Endothelial cell of umbilical vein (primary cell): ENCODE measurements at regions not wholly inside any gene's neighbourhood (a gene's known extent, or its start where the extent isn't known, plus 50 kb on each side); places are given as distances from the start of the nearest gene placed in this dataset.

Experiments
- BruUV-seq: library from RNA; stranded (reverse); fragments of 400-500 nt; replicated peaks from 2 replicates; lab custom pipeline; 2021; lab: Mats Ljungman, UMichigan
- CTCF ChIA-PET: fragments of 300-600, 350-600 bp; sonication (Branson Sonifier 250); formaldehyde crosslinking; loops from one replicate; lab custom pipeline; 2021; ENCODE audit warnings: antibody characterized with exemption, inconsistent platforms; lab: Charles Lee
- POLR2A ChIA-PET: fragments of 300-600, 350-600 bp; sonication (Branson Sonifier 250); formaldehyde crosslinking; loops from one replicate; lab custom pipeline; 2021; ENCODE audit warnings: antibody characterized with exemption, inconsistent platforms; lab: Charles Lee
- DNase-seq: peaks from one replicate; pipeline ENCODE4 v3.0.0-alpha.2; 2011; ENCODE audit warnings: low read depth, low spot score
- FAIRE-seq: peaks from 2 replicates; lab custom pipeline; 2011; peaks lifted over from hg19 to GRCh38; lab: Jason Lieb, UNC
- H2AFZ ChIP-seq: 2 replicates; pipeline ENCODE4 v1.6.0; 2012; ENCODE audit warnings: low read depth, low read length, control low read depth, inconsistent platforms
- H3K27ac ChIP-seq: 2 replicates; pipeline ENCODE4 v1.5.1; 2011; ENCODE audit warnings: low read depth, mild to moderate bottlenecking, control low read depth, low read length, moderate library complexity; ENCODE audit not compliant: insufficient read depth
- H3K27me3 ChIP-seq, 2 experiments: 2 replicates each; pipeline versions ENCODE4 v1.6.0 to v1.6.1; 2011; ENCODE audit warnings: low read length in 2 of 2, mixed read lengths in 1 of 2; ENCODE audit not compliant: control insufficient read depth in 2 of 2, insufficient read depth in 2 of 2
- H3K36me3 ChIP-seq, 2 experiments: 2 replicates in 1 of 2; 3 replicates in 1 of 2; pipeline ENCODE4 v1.5.1; 2011; ENCODE audit warnings: low read length in 2 of 2, mild to moderate bottlenecking in 1 of 2, moderate library complexity in 1 of 2; ENCODE audit not compliant: control insufficient read depth in 2 of 2, insufficient read depth in 2 of 2; ENCODE audit errors: extremely low read depth in 1 of 2
- H3K4me1 ChIP-seq: 3 replicates; pipeline ENCODE4 v1.5.1; 2011; ENCODE audit warnings: mild to moderate bottlenecking, low read length; ENCODE audit not compliant: control insufficient read depth, insufficient read depth; ENCODE audit errors: extremely low read depth
- H3K4me2 ChIP-seq: 2 replicates; pipeline ENCODE4 v1.6.1; 2011; ENCODE audit warnings: low read length, control low read depth, mixed read lengths; ENCODE audit not compliant: insufficient read depth
- H3K4me3 ChIP-seq, 3 experiments: fragments of 200-600 bp in 1 of 3; sonication (generic), shearing (Covaris generic) in 1 of 3; replicated peaks in 1 of 3; 2 replicates each; pipeline ENCODE4 v1.5.1; 2011 to 2016; ENCODE audit warnings: control low read depth in 3 of 3, low read length in 3 of 3, mild to moderate bottlenecking in 2 of 3, inconsistent platforms in 1 of 3, low read depth in 1 of 3, moderate library complexity in 1 of 3; ENCODE audit not compliant: insufficient read depth in 1 of 3
- H3K79me2 ChIP-seq: 2 replicates; pipeline ENCODE4 v1.6.0; 2012; ENCODE audit warnings: low read length, inconsistent platforms; ENCODE audit not compliant: control insufficient read depth, insufficient read depth
- H3K9ac ChIP-seq: replicated peaks from 2 replicates; pipeline ENCODE3; 2011; ENCODE audit warnings: low read length, control low read depth; ENCODE audit not compliant: insufficient read depth; ENCODE audit errors: extremely low read depth
- H3K9me1 ChIP-seq: replicated peaks from 3 replicates; pipeline ENCODE4 v1.6.0; 2011; ENCODE audit warnings: mild to moderate bottlenecking, low read length; ENCODE audit not compliant: control insufficient read depth, insufficient read depth; ENCODE audit errors: extremely low read depth
- H3K9me3 ChIP-seq: replicated peaks from 2 replicates; pipeline ENCODE4 v1.5.1; 2012; ENCODE audit warnings: low read length, inconsistent platforms; ENCODE audit not compliant: control insufficient read depth, insufficient read depth
- H4K20me1 ChIP-seq: replicated peaks from 2 replicates; pipeline ENCODE3; 2011; ENCODE audit warnings: mild to moderate bottlenecking, low read length; ENCODE audit not compliant: control insufficient read depth, insufficient read depth; ENCODE audit errors: extremely low read depth
- EZH2 ChIP-seq: IDR thresholded peaks from 2 replicates; pipeline ENCODE4 v1.6.1; 2012; ENCODE audit warnings: borderline replicate concordance, low read depth, mild to moderate bottlenecking, moderate library complexity, low read length, inconsistent platforms; ENCODE audit not compliant: severe bottlenecking
- FOS ChIP-seq: IDR thresholded peaks from 2 replicates; pipeline ENCODE4 v1.6.1; 2011; ENCODE audit warnings: mild to moderate bottlenecking, low read length, moderate library complexity, borderline replicate concordance; ENCODE audit not compliant: insufficient read depth
- GATA2 ChIP-seq: IDR thresholded peaks from 2 replicates; pipeline ENCODE4 v1.7.0; 2011; ENCODE audit warnings: low read depth, mild to moderate bottlenecking, moderate library complexity, mixed read lengths, low read length; ENCODE audit not compliant: insufficient read length, insufficient read depth
- JUN ChIP-seq: IDR thresholded peaks from 2 replicates; pipeline ENCODE4 v1.6.1; 2011; ENCODE audit warnings: borderline replicate concordance, low read depth; ENCODE audit not compliant: insufficient read length, insufficient read depth
- MYC ChIP-seq: IDR thresholded peaks from one replicate; pipeline ENCODE4 v1.6.1; 2011; ENCODE audit warnings: mild to moderate bottlenecking, low read depth, low read length
- POLR2A ChIP-seq: IDR thresholded peaks from 2 replicates; pipeline ENCODE4 v1.6.1; 2012; ENCODE audit warnings: low read depth, mild to moderate bottlenecking, control low read depth, low read length
- POLR2AphosphoS5 ChIP-seq: IDR thresholded peaks from 2 replicates; pipeline ENCODE4 v1.6.1; 2012; ENCODE audit warnings: low read depth, mild to moderate bottlenecking, control low read depth, low read length, moderate library complexity; ENCODE audit not compliant: insufficient read depth
- dilution Hi-C: fragments of 300-500 bp; cut with MboI; formaldehyde crosslinking; loops from one replicate; pipeline ENCODE4 v1.15.0; 2019; ENCODE audit warnings: low sequenced_read_pairs; ENCODE audit not compliant: extremely low pct_ligation_motif_present
- intact Hi-C: fragments of 100-400 bp; cut with micrococcal nuclease; formaldehyde crosslinking; loops from one replicate; pipeline ENCODE4 v1.10.0; 2022
- TF ChIP-seq, protein P1 (sequence below), 2 donors: IDR thresholded peaks; 1 replicate in 1 of 2; 2 replicates in 1 of 2; pipeline ENCODE4 v1.5.1; 2011; ENCODE audit warnings: low read length in 2 of 2, mild to moderate bottlenecking in 2 of 2, moderate library complexity in 2 of 2, control low read depth in 1 of 2, inconsistent platforms in 1 of 2, low read depth in 1 of 2; ENCODE audit not compliant: insufficient read depth in 1 of 2; ENCODE audit errors: extremely low read depth in 1 of 2
- TF ChIP-seq, protein P2 (sequence below): IDR thresholded peaks from 2 replicates; pipeline ENCODE4 v1.6.1; 2011; ENCODE audit not compliant: insufficient read depth, insufficient read length

DNA sequence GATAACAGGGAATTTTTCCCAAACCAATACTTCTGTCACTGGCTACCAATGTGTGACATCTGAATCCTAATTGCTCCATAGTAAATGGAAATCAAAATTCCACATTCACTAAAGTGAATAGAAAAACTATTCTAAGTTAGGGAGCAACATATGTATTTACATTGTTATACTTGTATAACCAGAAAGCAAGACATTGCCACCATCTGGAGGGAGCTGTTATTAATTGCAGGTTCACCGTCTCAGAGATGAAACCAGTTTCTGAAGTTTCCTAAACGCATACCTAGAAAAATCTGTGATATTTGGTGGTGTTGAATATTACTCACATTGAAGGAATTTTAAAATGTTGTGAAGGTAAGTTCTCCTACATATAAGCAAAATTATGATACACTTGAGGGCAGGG lies 390.1 kb downstream of the NXPH1 start:
- Histone ChIP-seq H4K20me1 (no peaks in the 10 kb centered on the region), H3K36me3 (no peaks in the 10 kb centered on the region), H3K4me3 (no peak overlapping the region), H3K27me3 (no peaks in the 10 kb centered on the region), H3K27ac (no peak overlapping the region), H3K79me2 (no peaks in the 10 kb centered on the region), H2AFZ (no peak overlapping the region), H3K9me1 (no peaks in the 10 kb centered on the region), H3K4me2 (no peak overlapping the region), H3K9ac (no peak overlapping the region), H3K9me3 (peaks cover 2% of the 10 kb centered on the region), H3K4me1 (no peaks in the 10 kb centered on the region)
- TF ChIP-seq FOS = no peak
- TF ChIP-seq EZH2 = no peak
- no peak for TF ChIP-seq POLR2A
- TF ChIP-seq, protein P1, sequence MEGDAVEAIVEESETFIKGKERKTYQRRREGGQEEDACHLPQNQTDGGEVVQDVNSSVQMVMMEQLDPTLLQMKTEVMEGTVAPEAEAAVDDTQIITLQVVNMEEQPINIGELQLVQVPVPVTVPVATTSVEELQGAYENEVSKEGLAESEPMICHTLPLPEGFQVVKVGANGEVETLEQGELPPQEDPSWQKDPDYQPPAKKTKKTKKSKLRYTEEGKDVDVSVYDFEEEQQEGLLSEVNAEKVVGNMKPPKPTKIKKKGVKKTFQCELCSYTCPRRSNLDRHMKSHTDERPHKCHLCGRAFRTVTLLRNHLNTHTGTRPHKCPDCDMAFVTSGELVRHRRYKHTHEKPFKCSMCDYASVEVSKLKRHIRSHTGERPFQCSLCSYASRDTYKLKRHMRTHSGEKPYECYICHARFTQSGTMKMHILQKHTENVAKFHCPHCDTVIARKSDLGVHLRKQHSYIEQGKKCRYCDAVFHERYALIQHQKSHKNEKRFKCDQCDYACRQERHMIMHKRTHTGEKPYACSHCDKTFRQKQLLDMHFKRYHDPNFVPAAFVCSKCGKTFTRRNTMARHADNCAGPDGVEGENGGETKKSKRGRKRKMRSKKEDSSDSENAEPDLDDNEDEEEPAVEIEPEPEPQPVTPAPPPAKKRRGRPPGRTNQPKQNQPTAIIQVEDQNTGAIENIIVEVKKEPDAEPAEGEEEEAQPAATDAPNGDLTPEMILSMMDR (IDR thresholded peaks at IDR 0.05; ENCODE audit: extremely low read depth in 1 of 2, insufficient read depth in 1 of 2, low read depth in 1 of 2, low read length in 2 of 2) = no peak
- TF ChIP-seq POLR2AphosphoS5 = no peak
- TF ChIP-seq, protein P2, sequence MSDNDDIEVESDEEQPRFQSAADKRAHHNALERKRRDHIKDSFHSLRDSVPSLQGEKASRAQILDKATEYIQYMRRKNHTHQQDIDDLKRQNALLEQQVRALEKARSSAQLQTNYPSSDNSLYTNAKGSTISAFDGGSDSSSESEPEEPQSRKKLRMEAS = no peak
- TF ChIP-seq MYC = no peak
- no peak for TF ChIP-seq JUN
- TF ChIP-seq GATA2 = no peak
- FAIRE-seq = no peak
- intact Hi-C loops = no loop called here
- ChIA-PET POLR2A (no interaction called here), CTCF (interaction anchor here (1.0 to 1.3 kb wide), 2 partner anchors 387 to 406 kb away, joined by 3 read pairs; no protein-coding TSS in a partner anchor)
- dilution Hi-C loops = no loop called here
- DNase-seq = no peak
- no TSS peak for BruUV-seq
